ENCODE measurements at regions not wholly inside any gene's neighbourhood (a gene's known extent, or its start where the extent isn't known, plus 50 kb on each side); places are given as distances from the start of the nearest gene placed in this dataset.

- no peak for DNase-seq (ENCODE audit: low spot score)
- no peak overlapping the region for H3K4me3 ChIP-seq
- no peaks in the 10 kb centered on the region for H3K4me1 ChIP-seq
- no peak overlapping the region for H3K27ac ChIP-seq
- no peaks in the 10 kb centered on the region for H3K27me3 ChIP-seq
- no peak for TF ChIP-seq CTCF (IDR thresholded peaks at IDR 0.05)
- no peaks in the 10 kb centered on the region for H3K36me3 ChIP-seq
- peaks cover 0 to 38% of the 10 kb centered on the region in 2 donors for H3K9me3 ChIP-seq
These were observed 268.7 kb downstream of the IRX2 start for GRCh38 chr5:2482778-2483177.

GRCh38 chr5:2480871-2481270, 270.6 kb downstream of the IRX2 start:
- Histone ChIP-seq H3K27me3 (no peaks in the 10 kb centered on the region), H3K4me1 (no peaks in the 10 kb centered on the region), H3K36me3 (no peaks in the 10 kb centered on the region), H3K27ac (no peak overlapping the region), H3K9me3 (peaks cover 0 to 38% of the 10 kb centered on the region in 2 donors), H3K4me3 (no peak overlapping the region)
- TF ChIP-seq CTCF (IDR thresholded peaks at IDR 0.05), result no peak
- no peak for DNase-seq (ENCODE audit: low spot score)

- no peak overlapping the region for H3K27ac ChIP-seq
- H3K27me3 ChIP-seq, result no peaks in the 10 kb centered on the region
- no peaks in the 10 kb centered on the region for H3K36me3 ChIP-seq
These were observed 275.6 kb downstream of the IRX2 start for GRCh38 chr5:2475902-2476301.

DNA sequence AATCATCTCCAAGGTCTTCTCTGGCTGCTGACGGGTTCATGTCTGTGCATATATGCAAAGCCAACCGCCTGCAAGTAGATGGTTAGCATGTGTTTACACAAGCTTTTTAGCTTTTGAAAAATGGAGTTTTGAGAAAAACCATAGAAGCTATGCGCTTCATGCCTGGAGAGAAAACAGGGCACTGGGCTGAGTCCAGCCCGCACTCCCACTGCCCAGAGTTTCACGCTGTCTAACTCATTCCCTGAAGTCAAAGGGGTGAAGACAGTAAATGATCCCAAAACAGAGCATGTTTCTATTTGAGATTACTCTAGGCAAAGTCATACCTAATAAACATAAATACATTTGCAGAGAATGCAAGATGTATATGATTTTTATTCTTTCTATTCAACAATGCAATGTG, 278.8 kb downstream of the IRX2 start:
- H3K4me3 ChIP-seq, result no peak overlapping the region
- no peaks in the 10 kb centered on the region for H3K4me1 ChIP-seq
- no peaks in the 10 kb centered on the region for H3K36me3 ChIP-seq
- no peak overlapping the region for H3K27ac ChIP-seq
- H3K27me3 ChIP-seq, result no peaks in the 10 kb centered on the region
- H3K9me3 ChIP-seq, result no peaks in the 10 kb centered on the region
- DNase-seq (ENCODE audit: low spot score), result no peak
- TF ChIP-seq CTCF (IDR thresholded peaks at IDR 0.05), result no peak

More at GRCh38 chr5:2475902-2476301, 275.6 kb downstream of the IRX2 start:
- peak; percentile 46 for DNase-seq (ENCODE audit: low spot score)
- Histone ChIP-seq H3K4me3 (no peak overlapping the region), H3K4me1 (no peaks in the 10 kb centered on the region), H3K9me3 (no peaks in the 10 kb centered on the region)
- no peak for TF ChIP-seq CTCF (IDR thresholded peaks at IDR 0.05)

GRCh38 chr5:2471152-2471879, 280.2 kb downstream of the IRX2 start:
- Histone ChIP-seq H3K9me3 (no peaks in the 10 kb centered on the region), H3K4me1 (no peaks in the 10 kb centered on the region), H3K27ac (no peak overlapping the region), H3K27me3 (no peaks in the 10 kb centered on the region), H3K4me3 (no peak overlapping the region), H3K36me3 (no peaks in the 10 kb centered on the region)
- DNase-seq (ENCODE audit: low spot score), result no peak
- TF ChIP-seq CTCF (IDR thresholded peaks at IDR 0.05), result no peak

DNA sequence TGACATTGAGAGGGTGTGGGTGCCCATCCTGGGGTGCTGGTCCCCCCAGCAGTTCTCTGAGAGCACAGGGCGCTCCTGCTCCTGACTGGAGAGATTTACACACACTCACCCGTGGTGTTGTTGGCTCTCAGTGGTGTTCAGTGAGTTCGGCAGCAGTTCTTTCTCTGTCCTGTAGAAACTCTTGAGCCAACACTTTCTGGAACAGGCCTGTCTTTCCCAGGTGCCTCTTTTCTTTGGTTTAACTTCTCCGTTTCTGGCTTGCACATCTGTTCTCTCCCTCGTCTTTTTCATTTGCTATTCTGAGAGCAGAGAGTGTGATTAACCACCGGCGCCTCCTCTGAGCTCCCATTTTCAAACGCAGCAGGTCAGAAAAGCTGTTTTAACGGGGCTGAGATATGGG, 284.5 kb downstream of the IRX2 start:
- no peak for DNase-seq (ENCODE audit: low spot score)
- Histone ChIP-seq H3K4me3 (no peak overlapping the region), H3K9me3 (no peaks in the 10 kb centered on the region), H3K4me1 (no peaks in the 10 kb centered on the region), H3K27me3 (no peaks in the 10 kb centered on the region), H3K27ac (no peak overlapping the region), H3K36me3 (no peaks in the 10 kb centered on the region)
- TF ChIP-seq CTCF (IDR thresholded peaks at IDR 0.05), result no peak
